GM19468 (cell line): ENCODE measurements at regions not wholly inside any gene's neighbourhood (a gene's known extent, or its start where the extent isn't known, plus 50 kb on each side); places are given as distances from the start of the nearest gene placed in this dataset.
"Not testable (repeated sequence)": the region's sequence is repeated elsewhere in the genome, so short reads cannot be mapped to it uniquely, and the experiment has no call there.

Experiments
- ATAC-seq: cut with Tn5 transposase; IDR thresholded peaks from one replicate; pipeline ENCODE4 v1.9.1; 2021; ENCODE audit warnings: mild to moderate bottlenecking, moderate library complexity, moderate number of reproducible peaks; ENCODE audit not compliant: unreplicated experiment; ENCODE audit errors: extremely low read depth

GRCh38 chr13:44140888-44141724, 232.5 kb upstream of the SERP2 start:
- ATAC-seq, result no peak

- ATAC-seq, result peak; percentile 100
Observed at GRCh38 chr13:44141725-44142539, 231.7 kb upstream of the SERP2 start.

GRCh38 chr13:44142540-44142867, 231.1 kb upstream of the SERP2 start:
- ATAC-seq, result no peak

GRCh38 chr13:44142941-44143665, 230.5 kb upstream of the SERP2 start:
- ATAC-seq, result no peak

- ATAC-seq, result no peak
Observed at GRCh38 chr13:44146138-44146537, 227.5 kb upstream of the SERP2 start.

GRCh38 chr13:44147233-44147632, 226.4 kb upstream of the SERP2 start:
- no peak for ATAC-seq

GRCh38 chr13:44147648-44148047, 226.0 kb upstream of the SERP2 start:
- no peak for ATAC-seq

- ATAC-seq, result no peak
Observed at GRCh38 chr13:44148159-44148914, 225.3 kb upstream of the SERP2 start.

GRCh38 chr13:44149231-44149630, 224.4 kb upstream of the SERP2 start:
- not testable (repeated sequence) for ATAC-seq

GRCh38 chr13:44149821-44150220, 223.8 kb upstream of the SERP2 start:
- ATAC-seq, result no peak

GRCh38 chr13:44151474-44151873, 222.2 kb upstream of the SERP2 start:
- no peak for ATAC-seq

- ATAC-seq, result no peak
Observed at GRCh38 chr13:44153496-44153895, 220.1 kb upstream of the SERP2 start.

GRCh38 chr13:44155422-44156293, 218.0 kb upstream of the SERP2 start:
- ATAC-seq, result no peak

- ATAC-seq, result no peak
Observed at GRCh38 chr13:44156294-44156658, 217.3 kb upstream of the SERP2 start.

- ATAC-seq, result no peak
Observed at GRCh38 chr13:44157606-44158005, 216.0 kb upstream of the SERP2 start.

- ATAC-seq, result no peak
Observed at GRCh38 chr13:44158098-44158521, 215.5 kb upstream of the SERP2 start.

- ATAC-seq, result no peak
Observed at GRCh38 chr13:44158881-44159632, 214.6 kb upstream of the SERP2 start.

- ATAC-seq, result no peak
Observed at GRCh38 chr13:44159633-44160279, 213.9 kb upstream of the SERP2 start.
